Upper lobe of right lung (tissue), 1 donor: ENCODE measurements at regions not wholly inside any gene's neighbourhood (a gene's known extent, or its start where the extent isn't known, plus 50 kb on each side); places are given as distances from the start of the nearest gene placed in this dataset.

ENCODE experiments used
- ATAC-seq: fragments of 200-7000 bp; cut with Tn5 transposase; one replicate; pipeline ENCODE4 v1.9.1; 2020; ENCODE audit warnings: mild to moderate bottlenecking, moderate library complexity
- DNase-seq: peaks from one replicate; pipeline ENCODE4 v3.0.0-alpha.2; 2020
- H3K27ac ChIP-seq: fragments of 200-600 bp; one replicate; pipeline ENCODE4 v1.8.0; 2022
- H3K27me3 ChIP-seq: fragments of 200-600 bp; one replicate; pipeline ENCODE4 v1.8.0; 2022; ENCODE audit warnings: mild to moderate bottlenecking
- H3K36me3 ChIP-seq: fragments of 200-600 bp; one replicate; pipeline ENCODE4 v1.8.0; 2022
- H3K4me1 ChIP-seq: fragments of 200-600 bp; one replicate; pipeline ENCODE4 v1.8.0; 2022
- H3K4me3 ChIP-seq: fragments of 200-600 bp; one replicate; pipeline ENCODE4 v1.8.0; 2022; ENCODE audit warnings: mild to moderate bottlenecking
- H3K9me3 ChIP-seq: fragments of 200-600 bp; one replicate; pipeline ENCODE4 v1.8.0; 2022
- CTCF ChIP-seq: fragments of 200-600 bp; IDR thresholded peaks from one replicate; pipeline ENCODE4 v1.8.0; 2022; ENCODE audit warnings: antibody characterized with exemption
- intact Hi-C: fragments of 100-400 bp; cut with DNase I; formaldehyde crosslinking; loops from one replicate; pipeline ENCODE4 v1.11.0; 2022
- donor health status: DM: no; HTN: yes; CAD: no; lungs with severe emphysema.

GRCh38 chr2:37456479-37456878, 112.0 kb downstream of the QPCT start:
- H3K36me3 ChIP-seq = no peaks in the 10 kb centered on the region
- TF ChIP-seq CTCF = no peak
- H3K27ac ChIP-seq = no peak overlapping the region
- ATAC-seq (peak; percentile 25), DNase-seq (no peak)
- intact Hi-C loops = no loop called here
- no peak overlapping the region for H3K4me3 ChIP-seq
- no peaks in the 10 kb centered on the region for H3K27me3 ChIP-seq
- H3K4me1 ChIP-seq = peaks cover 18% of the 10 kb centered on the region
- H3K9me3 ChIP-seq = no peaks in the 10 kb centered on the region

GRCh38 chr2:37457401-37457901, 113.0 kb downstream of the QPCT start:
- ATAC-seq = no peak
- no peak overlapping the region for H3K27ac ChIP-seq
- no peak for TF ChIP-seq CTCF
- H3K4me1 ChIP-seq = peaks cover 18% of the 10 kb centered on the region
- H3K9me3 ChIP-seq = no peaks in the 10 kb centered on the region
- H3K4me3 ChIP-seq = no peak overlapping the region
- H3K27me3 ChIP-seq = no peaks in the 10 kb centered on the region
- intact Hi-C loops = no loop called here
- no peak for DNase-seq
- H3K36me3 ChIP-seq = no peaks in the 10 kb centered on the region

GRCh38 chr2:37458133-37458532, 113.7 kb downstream of the QPCT start:
- H3K27me3 ChIP-seq = no peaks in the 10 kb centered on the region
- H3K4me1 ChIP-seq = peaks cover 18% of the 10 kb centered on the region
- intact Hi-C loops = no loop called here
- TF ChIP-seq CTCF = no peak
- H3K27ac ChIP-seq = no peak overlapping the region
- no peaks in the 10 kb centered on the region for H3K36me3 ChIP-seq
- no peak for ATAC-seq
- H3K4me3 ChIP-seq = no peak overlapping the region
- no peak for DNase-seq
- H3K9me3 ChIP-seq = no peaks in the 10 kb centered on the region

GRCh38 chr2:37459095-37459981, 114.9 kb downstream of the QPCT start:
- no peak for TF ChIP-seq CTCF
- Histone ChIP-seq H3K27ac (peak overlapping the region; percentile 53), H3K9me3 (no peaks in the 10 kb centered on the region), H3K36me3 (no peaks in the 10 kb centered on the region), H3K27me3 (no peaks in the 10 kb centered on the region), H3K4me3 (no peak overlapping the region), H3K4me1 (peaks cover 18% of the 10 kb centered on the region)
- ATAC-seq (no peak), DNase-seq (no peak)
- intact Hi-C loops = no loop called here

- DNase-seq (no peak), ATAC-seq (no peak)
- TF ChIP-seq CTCF = no peak
- intact Hi-C loops = no loop called here
- no peaks in the 10 kb centered on the region for H3K27me3 ChIP-seq
- peaks cover 18% of the 10 kb centered on the region for H3K4me1 ChIP-seq
- no peaks in the 10 kb centered on the region for H3K9me3 ChIP-seq
- H3K4me3 ChIP-seq = no peak overlapping the region
- no peaks in the 10 kb centered on the region for H3K36me3 ChIP-seq
- H3K27ac ChIP-seq = no peak overlapping the region
These were observed 116.4 kb downstream of the QPCT start for GRCh38 chr2:37460896-37461229.
